ENCODE measurements at regions not wholly inside any gene's neighbourhood (a gene's known extent, or its start where the extent isn't known, plus 50 kb on each side); places are given as distances from the start of the nearest gene placed in this dataset.
"Not testable (repeated sequence)": the region's sequence is repeated elsewhere in the genome, so short reads cannot be mapped to it uniquely, and the experiment has no call there.

- Histone ChIP-seq H3K27ac (no peak overlapping the region), H3K4me1 (no peaks in the 10 kb centered on the region), H3K9me3 (no peaks in the 10 kb centered on the region), H3K36me3 (no peaks in the 10 kb centered on the region), H3K4me3 (no peak overlapping the region), H3K27me3 (no peaks in the 10 kb centered on the region)
- TF ChIP-seq CTCF (IDR thresholded peaks at IDR 0.05): no peak
- no peak for TF ChIP-seq POLR2AphosphoS5 (IDR thresholded peaks at IDR 0.05)
- no peak for DNase-seq (ENCODE audit: low spot score in 2 of 2)
- intact Hi-C loops (cut with DNase I; ENCODE audit: low total_unique reads): no loop called here
Observed at GRCh38 chr2:88927128-88927527, 235.7 kb downstream of the RPIA start.

GRCh38 chr2:88930659-88931058 lies 239.2 kb downstream of the RPIA start:
- H3K4me1 ChIP-seq: no peaks in the 10 kb centered on the region
- TF ChIP-seq POLR2A (IDR thresholded peaks at IDR 0.05) (no peak), POLR2AphosphoS5 (IDR thresholded peaks at IDR 0.05) (no peak), CTCF (IDR thresholded peaks at IDR 0.05) (no peak)
- no peak overlapping the region for H3K27ac ChIP-seq
- no peaks in the 10 kb centered on the region for H3K27me3 ChIP-seq
- H3K4me3 ChIP-seq: no peak overlapping the region
- no peaks in the 10 kb centered on the region for H3K36me3 ChIP-seq
- intact Hi-C loops (cut with DNase I; ENCODE audit: low total_unique reads): no loop called here
- no peaks in the 10 kb centered on the region for H3K9me3 ChIP-seq
- DNase-seq (ENCODE audit: low spot score in 2 of 2): no peak

GRCh38 chr2:88932686-88933085 lies 241.2 kb downstream of the RPIA start:
- H3K27me3 ChIP-seq: no peaks in the 10 kb centered on the region
- no peak overlapping the region for H3K27ac ChIP-seq
- H3K4me3 ChIP-seq: no peak overlapping the region
- H3K4me1 ChIP-seq: no peaks in the 10 kb centered on the region
- intact Hi-C loops (cut with DNase I; ENCODE audit: low total_unique reads): no loop called here
- no peaks in the 10 kb centered on the region for H3K36me3 ChIP-seq
- no peaks in the 10 kb centered on the region for H3K9me3 ChIP-seq
- TF ChIP-seq POLR2A (IDR thresholded peaks at IDR 0.05) (no peak), POLR2AphosphoS5 (IDR thresholded peaks at IDR 0.05) (no peak), CTCF (IDR thresholded peaks at IDR 0.05) (no peak)
- no peak for DNase-seq (ENCODE audit: low spot score in 2 of 2)

- no peak for DNase-seq (ENCODE audit: low spot score in 2 of 2)
- Histone ChIP-seq H3K27me3 (no peaks in the 10 kb centered on the region), H3K36me3 (no peaks in the 10 kb centered on the region), H3K4me1 (no peaks in the 10 kb centered on the region), H3K4me3 (no peak overlapping the region), H3K27ac (no peak overlapping the region), H3K9me3 (no peaks in the 10 kb centered on the region)
- intact Hi-C loops (cut with DNase I; ENCODE audit: low total_unique reads): no loop called here
- no peak for TF ChIP-seq POLR2A (IDR thresholded peaks at IDR 0.05)
- no peak for TF ChIP-seq POLR2AphosphoS5 (IDR thresholded peaks at IDR 0.05)
- TF ChIP-seq CTCF (IDR thresholded peaks at IDR 0.05): no peak
Observed at GRCh38 chr2:88933091-88933490, 241.6 kb downstream of the RPIA start.

- intact Hi-C loops (cut with DNase I; ENCODE audit: low total_unique reads): no loop called here
- H3K4me3 ChIP-seq: no peak overlapping the region
- no peaks in the 10 kb centered on the region for H3K36me3 ChIP-seq
- H3K27ac ChIP-seq: no peak overlapping the region
- DNase-seq (ENCODE audit: low spot score in 2 of 2): no peak
- H3K4me1 ChIP-seq: no peaks in the 10 kb centered on the region
- no peaks in the 10 kb centered on the region for H3K27me3 ChIP-seq
- no peaks in the 10 kb centered on the region for H3K9me3 ChIP-seq
- TF ChIP-seq POLR2AphosphoS5 (IDR thresholded peaks at IDR 0.05): no peak
- no peak for TF ChIP-seq POLR2A (IDR thresholded peaks at IDR 0.05)
- TF ChIP-seq CTCF (IDR thresholded peaks at IDR 0.05): no peak
Observed at GRCh38 chr2:88933980-88934379, 242.5 kb downstream of the RPIA start.

GRCh38 chr2:88941178-88941577 lies 249.7 kb downstream of the RPIA start:
- H3K4me3 ChIP-seq; H3K27ac ChIP-seq; H3K9me3 ChIP-seq; intact Hi-C loops (cut with DNase I; ENCODE audit: low total_unique reads); H3K4me1 ChIP-seq; H3K27me3 ChIP-seq; H3K36me3 ChIP-seq; DNase-seq (ENCODE audit: low spot score in 2 of 2): not testable (repeated sequence)
